Peyer's patch (tissue), 4 donors: ENCODE measurements at regions not wholly inside any gene's neighbourhood (a gene's known extent, or its start where the extent isn't known, plus 50 kb on each side); places are given as distances from the start of the nearest gene placed in this dataset.

Source experiments
- CTCF ChIP-seq, 6 experiments: fragments of 450-650 bp in 4 of 6; fragments of 200-600 bp in 2 of 6; sonication (generic) in 1 of 6; IDR thresholded peaks; one replicate each; pipeline ENCODE4 v1.5.1; 2017 to 2019; ENCODE audit warnings: antibody characterized with exemption in 6 of 6, mild to moderate bottlenecking in 3 of 6, moderate library complexity in 1 of 6
- POLR2A ChIP-seq, 2 donors: fragments of 450-650 bp; IDR thresholded peaks; one replicate each; pipeline ENCODE4 v1.5.1; 2017; ENCODE audit warnings: antibody characterized with exemption in 2 of 2, mild to moderate bottlenecking in 2 of 2, moderate library complexity in 2 of 2

DNA sequence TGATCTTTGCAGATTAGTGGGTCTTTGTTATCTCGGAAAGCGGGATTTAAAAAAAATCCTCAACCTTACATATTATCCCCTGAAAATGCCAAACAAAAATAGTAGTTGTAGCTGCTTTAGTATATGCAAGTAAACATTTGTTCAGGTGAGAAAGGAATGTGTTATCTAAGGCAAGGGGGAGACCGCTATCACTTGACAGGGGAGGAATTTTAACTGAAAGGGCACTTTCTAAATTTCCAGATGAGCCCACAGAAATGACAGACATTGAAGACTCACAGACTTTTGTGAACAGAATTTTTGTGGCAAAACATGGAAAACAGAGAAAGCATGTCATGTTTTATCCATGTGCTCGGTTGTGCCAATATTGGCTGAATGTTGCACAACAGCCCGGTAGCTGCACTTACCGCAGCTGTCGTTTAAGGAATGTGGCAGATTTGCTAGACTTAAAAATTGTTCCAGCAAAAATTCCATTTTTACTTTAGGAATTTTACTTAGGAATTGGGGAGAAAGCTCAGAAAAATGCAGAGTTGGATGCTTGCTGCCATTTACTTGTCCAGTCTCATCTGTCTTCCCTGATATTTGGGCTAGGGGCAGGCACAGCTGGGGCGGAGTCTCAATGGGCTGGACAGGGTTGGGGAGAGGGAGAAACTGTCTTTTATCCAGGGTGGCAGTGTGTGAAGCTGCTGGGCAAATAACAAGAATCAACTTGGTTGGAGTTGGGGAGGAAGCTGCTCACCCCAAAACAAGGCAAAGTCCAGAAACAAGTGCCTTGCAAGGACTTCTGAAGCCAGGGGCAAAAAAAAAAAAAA is 94.6 kb upstream of the RPS6KA3 start:
- TF ChIP-seq CTCF (IDR thresholded peaks at IDR 0.05) (no peak), POLR2A (IDR thresholded peaks at IDR 0.05) (no peak)
